ENCODE measurements at regions not wholly inside any gene's neighbourhood (a gene's known extent, or its start where the extent isn't known, plus 50 kb on each side); places are given as distances from the start of the nearest gene placed in this dataset.

GRCh38 chr4:188466001-188466400, 326.8 kb downstream of the TRIML1 start:
- TF ChIP-seq CTCF (IDR thresholded peaks at IDR 0.05 in 8 of 11, conservative IDR thresholded peaks at IDR 0.05 in 3 of 11) (no peak), POLR2AphosphoS5 (IDR thresholded peaks at IDR 0.05) (no peak), POLR2A (IDR thresholded peaks at IDR 0.05) (no peak)

Measured in spleen (tissue), 7 donors.